ENCODE measurements at regions not wholly inside any gene's neighbourhood (a gene's known extent, or its start where the extent isn't known, plus 50 kb on each side); places are given as distances from the start of the nearest gene placed in this dataset.
"Not testable (repeated sequence)": the region's sequence is repeated elsewhere in the genome, so short reads cannot be mapped to it uniquely, and the experiment has no call there.

DNA sequence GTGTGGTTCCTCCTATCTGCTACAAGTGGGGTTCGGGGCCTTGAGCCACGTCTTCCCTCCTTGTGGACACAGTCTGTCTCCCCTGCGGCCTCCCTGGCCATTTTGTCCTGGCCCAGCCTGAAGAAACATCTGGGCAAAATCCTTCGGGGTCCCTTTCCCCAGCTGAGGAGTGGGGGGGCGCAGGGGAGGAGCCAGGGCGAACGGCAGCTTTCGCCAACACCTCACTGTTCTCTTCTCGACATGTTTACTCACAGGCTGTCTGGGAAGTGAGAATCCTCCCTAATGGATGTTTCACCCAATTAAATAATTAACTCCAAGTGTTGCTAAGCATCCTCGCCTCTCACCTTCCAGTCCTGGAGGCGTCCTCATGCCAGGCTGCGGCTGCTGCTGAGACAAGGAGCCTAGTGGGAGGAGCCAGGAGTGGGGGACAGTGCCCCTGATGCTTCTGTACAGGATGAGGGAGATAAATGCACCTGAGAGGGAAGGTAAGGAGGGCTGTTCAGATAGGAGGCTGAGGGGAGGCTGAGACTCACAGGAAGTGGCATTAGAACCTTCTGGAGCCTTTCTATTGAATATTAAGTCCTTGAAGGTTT lies 72.4 kb upstream of the PLGLB1 start:
- H3K27ac ChIP-seq (ENCODE audit: insufficient read depth, low read depth, low read length); H3K27me3 ChIP-seq (ENCODE audit: control insufficient read depth in 2 of 2, insufficient read depth in 2 of 2, low read length in 2 of 2); POLR2A ChIA-PET; H4K20me1 ChIP-seq (replicated peaks; ENCODE audit: control insufficient read depth, extremely low read depth, insufficient read depth, low read length); H3K36me3 ChIP-seq (ENCODE audit: control insufficient read depth in 2 of 2, extremely low read depth in 1 of 2, insufficient read depth in 2 of 2, low read length in 2 of 2); CTCF ChIA-PET; dilution Hi-C loops (cut with MboI; ENCODE audit: extremely low pct_ligation_motif_present, low sequenced_read_pairs); H3K9me3 ChIP-seq (replicated peaks; ENCODE audit: control insufficient read depth, insufficient read depth, low read length); H3K9me1 ChIP-seq (replicated peaks; ENCODE audit: control insufficient read depth, extremely low read depth, insufficient read depth, low read length); H2AFZ ChIP-seq (ENCODE audit: low read depth, low read length); FAIRE-seq; H3K4me3 ChIP-seq (replicated peaks in 1 of 3; ENCODE audit: insufficient read depth in 1 of 3, low read depth in 1 of 3, low read length in 3 of 3); BruUV-seq (replicated peaks); intact Hi-C loops (cut with micrococcal nuclease); H3K9ac ChIP-seq (replicated peaks; ENCODE audit: extremely low read depth, insufficient read depth, low read length); DNase-seq (ENCODE audit: low read depth, low spot score); H3K79me2 ChIP-seq (ENCODE audit: control insufficient read depth, insufficient read depth, low read length); H3K4me2 ChIP-seq (ENCODE audit: insufficient read depth, low read length); H3K4me1 ChIP-seq (ENCODE audit: control insufficient read depth, extremely low read depth, insufficient read depth, low read length): not testable (repeated sequence)

DNA sequence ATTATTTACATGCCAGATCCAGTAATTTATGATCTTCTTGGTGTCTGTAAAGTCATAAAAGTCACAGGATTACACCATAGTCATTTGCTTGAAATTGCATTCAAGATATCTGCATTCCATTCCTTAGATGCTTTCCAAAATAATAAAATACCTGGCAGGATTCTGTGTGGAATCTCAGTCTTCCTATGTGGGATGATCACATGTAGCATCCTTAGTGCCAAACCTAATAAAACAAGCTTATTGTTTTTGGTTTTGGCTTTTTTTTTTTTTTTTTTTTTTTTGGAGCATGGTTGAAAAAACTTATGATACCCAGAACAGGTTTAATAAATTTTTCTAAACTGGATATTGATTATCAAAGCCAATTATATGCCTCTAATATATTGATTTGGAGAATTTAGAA lies 74.2 kb upstream of the PLGLB1 start:
- H3K9me3 ChIP-seq (replicated peaks; ENCODE audit: control insufficient read depth, insufficient read depth, low read length); intact Hi-C loops (cut with micrococcal nuclease); H3K9ac ChIP-seq (replicated peaks; ENCODE audit: extremely low read depth, insufficient read depth, low read length); POLR2A ChIA-PET; H2AFZ ChIP-seq (ENCODE audit: low read depth, low read length); H3K4me2 ChIP-seq (ENCODE audit: insufficient read depth, low read length); BruUV-seq (replicated peaks); H3K4me1 ChIP-seq (ENCODE audit: control insufficient read depth, extremely low read depth, insufficient read depth, low read length); H3K79me2 ChIP-seq (ENCODE audit: control insufficient read depth, insufficient read depth, low read length); FAIRE-seq; H4K20me1 ChIP-seq (replicated peaks; ENCODE audit: control insufficient read depth, extremely low read depth, insufficient read depth, low read length); DNase-seq (ENCODE audit: low read depth, low spot score); H3K27me3 ChIP-seq (ENCODE audit: control insufficient read depth in 2 of 2, insufficient read depth in 2 of 2, low read length in 2 of 2); H3K27ac ChIP-seq (ENCODE audit: insufficient read depth, low read depth, low read length); H3K36me3 ChIP-seq (ENCODE audit: control insufficient read depth in 2 of 2, extremely low read depth in 1 of 2, insufficient read depth in 2 of 2, low read length in 2 of 2); dilution Hi-C loops (cut with MboI; ENCODE audit: extremely low pct_ligation_motif_present, low sequenced_read_pairs); H3K4me3 ChIP-seq (replicated peaks in 1 of 3; ENCODE audit: insufficient read depth in 1 of 3, low read depth in 1 of 3, low read length in 3 of 3); H3K9me1 ChIP-seq (replicated peaks; ENCODE audit: control insufficient read depth, extremely low read depth, insufficient read depth, low read length): not testable (repeated sequence)
- CTCF ChIA-PET, result interaction anchor here (0.6 kb wide), 1 partner anchor 281 kb away, joined by 3 read pairs; no protein-coding TSS in a partner anchor

DNA sequence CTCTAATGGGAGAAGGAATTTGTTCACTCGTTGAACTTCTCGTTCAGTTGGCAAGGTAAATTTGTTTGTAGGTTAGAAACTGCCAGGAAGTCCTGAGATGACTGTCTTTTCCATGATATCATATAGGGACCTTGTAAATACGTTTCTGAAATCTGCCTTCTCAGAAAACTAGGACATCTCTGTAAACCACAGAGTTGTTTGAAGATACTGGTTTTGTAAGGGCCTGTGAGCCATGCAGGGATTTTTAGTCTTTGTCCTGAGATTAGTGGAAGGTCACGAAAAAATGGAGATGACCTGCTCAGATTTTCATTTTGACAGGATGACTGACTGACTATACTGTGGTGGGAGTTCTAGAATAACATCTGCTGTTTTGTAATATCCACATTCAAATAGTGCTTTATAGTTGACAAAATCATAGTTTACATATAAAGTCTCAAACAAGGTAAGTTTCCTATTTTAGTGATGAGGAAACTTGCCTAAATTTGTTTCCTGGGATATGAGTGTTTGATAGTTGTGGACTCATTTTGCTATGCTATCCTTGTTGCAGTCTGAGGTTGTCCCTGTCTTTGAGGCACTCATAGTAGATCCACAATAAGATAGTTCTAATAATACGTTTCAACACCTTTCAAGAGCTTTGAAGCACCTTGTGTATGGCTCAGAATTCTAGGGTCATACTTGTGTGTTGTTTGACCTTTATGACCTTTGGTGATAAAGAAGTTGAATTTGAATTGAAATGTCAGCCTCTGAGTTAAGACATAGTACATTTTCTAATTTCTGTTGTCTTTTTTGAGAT lies 107.3 kb upstream of the PLGLB1 start:
- dilution Hi-C loops (cut with MboI; ENCODE audit: extremely low pct_ligation_motif_present, low sequenced_read_pairs); H3K4me2 ChIP-seq (ENCODE audit: insufficient read depth, low read length); CTCF ChIA-PET; H3K9ac ChIP-seq (replicated peaks; ENCODE audit: extremely low read depth, insufficient read depth, low read length); H3K27ac ChIP-seq (ENCODE audit: insufficient read depth, low read depth, low read length); DNase-seq (ENCODE audit: low read depth, low spot score); H3K36me3 ChIP-seq (ENCODE audit: control insufficient read depth in 2 of 2, extremely low read depth in 1 of 2, insufficient read depth in 2 of 2, low read length in 2 of 2); POLR2A ChIA-PET; H3K79me2 ChIP-seq (ENCODE audit: control insufficient read depth, insufficient read depth, low read length); H3K4me1 ChIP-seq (ENCODE audit: control insufficient read depth, extremely low read depth, insufficient read depth, low read length); H3K27me3 ChIP-seq (ENCODE audit: control insufficient read depth in 2 of 2, insufficient read depth in 2 of 2, low read length in 2 of 2); BruUV-seq (replicated peaks); H3K4me3 ChIP-seq (replicated peaks in 1 of 3; ENCODE audit: insufficient read depth in 1 of 3, low read depth in 1 of 3, low read length in 3 of 3); H3K9me3 ChIP-seq (replicated peaks; ENCODE audit: control insufficient read depth, insufficient read depth, low read length); H2AFZ ChIP-seq (ENCODE audit: low read depth, low read length); H4K20me1 ChIP-seq (replicated peaks; ENCODE audit: control insufficient read depth, extremely low read depth, insufficient read depth, low read length); FAIRE-seq; H3K9me1 ChIP-seq (replicated peaks; ENCODE audit: control insufficient read depth, extremely low read depth, insufficient read depth, low read length); intact Hi-C loops (cut with micrococcal nuclease): not testable (repeated sequence)

DNA sequence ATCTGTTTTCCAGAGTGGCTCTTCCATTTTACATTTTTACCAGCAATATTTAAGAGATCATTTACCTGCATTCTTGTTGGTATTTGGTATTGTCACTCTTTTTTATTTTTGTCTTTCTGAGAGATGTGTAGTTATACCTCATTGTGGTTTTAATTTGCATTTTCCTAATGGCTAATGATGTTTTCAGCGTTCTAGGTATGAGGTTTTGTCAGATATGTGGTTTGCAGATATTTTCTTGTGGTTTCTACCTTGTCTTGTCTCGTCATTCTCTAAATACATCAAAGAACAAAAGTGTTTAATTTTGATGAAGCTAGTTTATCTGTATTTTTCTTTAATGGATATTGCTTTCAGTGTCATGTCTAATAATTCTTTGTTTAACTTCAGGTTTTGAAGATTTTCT lies 110.9 kb upstream of the PLGLB1 start:
- DNase-seq (ENCODE audit: low read depth, low spot score); POLR2A ChIA-PET; H3K4me2 ChIP-seq (ENCODE audit: insufficient read depth, low read length); H3K27me3 ChIP-seq (ENCODE audit: control insufficient read depth in 2 of 2, insufficient read depth in 2 of 2, low read length in 2 of 2); FAIRE-seq; H3K9me1 ChIP-seq (replicated peaks; ENCODE audit: control insufficient read depth, extremely low read depth, insufficient read depth, low read length); H3K4me3 ChIP-seq (replicated peaks in 1 of 3; ENCODE audit: insufficient read depth in 1 of 3, low read depth in 1 of 3, low read length in 3 of 3); CTCF ChIA-PET; intact Hi-C loops (cut with micrococcal nuclease); H3K9me3 ChIP-seq (replicated peaks; ENCODE audit: control insufficient read depth, insufficient read depth, low read length); H3K27ac ChIP-seq (ENCODE audit: insufficient read depth, low read depth, low read length); H3K4me1 ChIP-seq (ENCODE audit: control insufficient read depth, extremely low read depth, insufficient read depth, low read length); H4K20me1 ChIP-seq (replicated peaks; ENCODE audit: control insufficient read depth, extremely low read depth, insufficient read depth, low read length); BruUV-seq (replicated peaks); H3K79me2 ChIP-seq (ENCODE audit: control insufficient read depth, insufficient read depth, low read length); dilution Hi-C loops (cut with MboI; ENCODE audit: extremely low pct_ligation_motif_present, low sequenced_read_pairs); H3K9ac ChIP-seq (replicated peaks; ENCODE audit: extremely low read depth, insufficient read depth, low read length); H3K36me3 ChIP-seq (ENCODE audit: control insufficient read depth in 2 of 2, extremely low read depth in 1 of 2, insufficient read depth in 2 of 2, low read length in 2 of 2); H2AFZ ChIP-seq (ENCODE audit: low read depth, low read length): not testable (repeated sequence)
